Type B pancreatic cell (in vitro differentiated cells): ENCODE measurements at regions not wholly inside any gene's neighbourhood (a gene's known extent, or its start where the extent isn't known, plus 50 kb on each side); places are given as distances from the start of the nearest gene placed in this dataset.

Experiments used
- DNase-seq: peaks from one replicate; pipeline ENCODE4 v3.0.0; 2021; ENCODE audit warnings: mixed read lengths; ENCODE audit not compliant: unreplicated experiment; ENCODE audit errors: extremely low spot score
- H3K27ac Mint-ChIP-seq: 2 replicates; pipeline ENCODE4 v1.8.0; 2021; ENCODE audit warnings: mild to moderate bottlenecking, mixed read lengths
- H3K27me3 Mint-ChIP-seq: 2 replicates; pipeline ENCODE4 v1.8.0; 2021; ENCODE audit warnings: mixed read lengths
- H3K36me3 Mint-ChIP-seq: 2 replicates; pipeline ENCODE4 v1.8.0; 2021; ENCODE audit warnings: mixed read lengths
- H3K4me1 Mint-ChIP-seq: one replicate; pipeline ENCODE4 v1.8.0; 2021; ENCODE audit warnings: mixed read lengths; ENCODE audit not compliant: unreplicated experiment
- H3K4me3 Mint-ChIP-seq: 2 replicates; pipeline ENCODE4 v1.8.0; 2021; ENCODE audit warnings: mild to moderate bottlenecking, mixed read lengths
- H3K9me3 Mint-ChIP-seq: 2 replicates; pipeline ENCODE4 v1.8.0; 2021; ENCODE audit warnings: mixed read lengths
- TF ChIP-seq, protein P1 (sequence below): fragments of 200-600 bp; sonication (generic); conservative IDR thresholded peaks from 2 replicates; pipeline ENCODE4 v1.5.0; 2021; ENCODE audit warnings: antibody characterized with exemption, mild to moderate bottlenecking

DNA sequence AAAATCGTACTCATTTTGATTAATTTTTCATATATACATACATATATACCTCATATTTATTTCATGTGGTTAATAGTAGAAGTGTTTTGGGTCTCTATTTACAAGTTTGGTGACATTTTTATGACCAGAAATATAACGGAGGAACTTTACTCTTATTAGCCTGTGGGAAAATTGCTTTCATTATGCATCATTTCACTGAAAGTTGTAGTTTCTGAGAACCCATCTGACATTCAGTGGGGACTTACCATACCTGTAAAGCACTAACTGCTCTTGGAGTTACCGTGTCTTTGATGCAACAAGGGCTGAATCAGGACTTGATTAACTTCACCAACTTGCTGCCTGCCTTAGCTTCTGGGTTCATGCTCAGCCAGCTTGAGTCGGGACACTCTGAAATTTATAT lies 49.9 kb upstream of the ITPKB start:
- H3K27ac Mint-ChIP-seq, result no peak overlapping the region
- peaks cover 10% of the 10 kb centered on the region for H3K27me3 Mint-ChIP-seq
- TF ChIP-seq, protein P1, sequence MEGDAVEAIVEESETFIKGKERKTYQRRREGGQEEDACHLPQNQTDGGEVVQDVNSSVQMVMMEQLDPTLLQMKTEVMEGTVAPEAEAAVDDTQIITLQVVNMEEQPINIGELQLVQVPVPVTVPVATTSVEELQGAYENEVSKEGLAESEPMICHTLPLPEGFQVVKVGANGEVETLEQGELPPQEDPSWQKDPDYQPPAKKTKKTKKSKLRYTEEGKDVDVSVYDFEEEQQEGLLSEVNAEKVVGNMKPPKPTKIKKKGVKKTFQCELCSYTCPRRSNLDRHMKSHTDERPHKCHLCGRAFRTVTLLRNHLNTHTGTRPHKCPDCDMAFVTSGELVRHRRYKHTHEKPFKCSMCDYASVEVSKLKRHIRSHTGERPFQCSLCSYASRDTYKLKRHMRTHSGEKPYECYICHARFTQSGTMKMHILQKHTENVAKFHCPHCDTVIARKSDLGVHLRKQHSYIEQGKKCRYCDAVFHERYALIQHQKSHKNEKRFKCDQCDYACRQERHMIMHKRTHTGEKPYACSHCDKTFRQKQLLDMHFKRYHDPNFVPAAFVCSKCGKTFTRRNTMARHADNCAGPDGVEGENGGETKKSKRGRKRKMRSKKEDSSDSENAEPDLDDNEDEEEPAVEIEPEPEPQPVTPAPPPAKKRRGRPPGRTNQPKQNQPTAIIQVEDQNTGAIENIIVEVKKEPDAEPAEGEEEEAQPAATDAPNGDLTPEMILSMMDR, result no peak
- H3K9me3 Mint-ChIP-seq, result no peaks in the 10 kb centered on the region
- no peaks in the 10 kb centered on the region for H3K36me3 Mint-ChIP-seq
- no peak for DNase-seq
- peaks cover 4% of the 10 kb centered on the region for H3K4me1 Mint-ChIP-seq
- H3K4me3 Mint-ChIP-seq, result no peak overlapping the region
